ENCODE measurements at regions not wholly inside any gene's neighbourhood (a gene's known extent, or its start where the extent isn't known, plus 50 kb on each side); places are given as distances from the start of the nearest gene placed in this dataset.

- no peak for DNase-seq (ENCODE audit: low spot score)
Measured at GRCh38 chr5:2238732-2239131, 356.0 kb upstream of the IRX4 start.

DNA sequence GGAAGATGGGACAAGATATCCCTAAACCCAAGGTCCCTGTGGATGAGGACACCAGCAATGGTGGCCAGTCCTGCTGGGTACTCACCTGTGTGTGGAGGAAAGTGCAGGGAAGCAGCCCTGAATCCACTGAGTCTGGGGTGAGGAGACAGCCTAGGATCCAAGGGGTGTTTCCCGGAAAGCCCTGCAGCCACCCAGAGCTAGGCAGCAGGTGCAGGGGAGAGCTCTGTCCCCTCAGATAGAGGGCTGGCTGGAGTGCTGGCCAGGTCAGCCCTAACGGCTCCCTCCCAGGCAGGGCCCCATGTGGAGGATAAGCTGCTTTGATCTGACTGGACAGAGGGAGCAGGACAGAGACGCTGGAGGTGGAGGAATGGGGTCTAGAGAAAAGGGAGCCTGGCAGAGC, 344.7 kb upstream of the IRX4 start:
- no peak for DNase-seq (ENCODE audit: low spot score)

DNA sequence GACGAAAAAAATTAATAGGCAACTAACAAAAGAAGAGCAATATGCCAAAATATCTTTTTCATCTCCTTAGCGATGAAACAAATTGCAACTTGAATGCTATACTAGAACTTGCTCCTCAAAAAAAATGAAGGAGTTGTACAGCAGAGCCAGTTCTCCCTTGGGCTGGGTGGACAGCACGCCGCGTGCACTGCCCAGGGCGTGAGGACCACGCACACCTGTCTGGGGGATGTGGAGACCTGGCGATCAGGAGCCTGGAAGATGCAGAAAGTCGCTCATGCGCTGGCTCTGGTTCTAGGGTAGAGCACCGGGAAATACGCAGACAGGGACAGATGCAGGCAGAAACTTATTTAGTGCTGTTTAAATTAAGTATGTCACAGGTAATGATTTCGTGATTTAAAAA, 342.0 kb upstream of the IRX4 start:
- no peak for DNase-seq (ENCODE audit: low spot score)

- DNase-seq (ENCODE audit: low spot score), result no peak
Measured at GRCh38 chr5:2223303-2223702, 340.6 kb upstream of the IRX4 start.

DNA sequence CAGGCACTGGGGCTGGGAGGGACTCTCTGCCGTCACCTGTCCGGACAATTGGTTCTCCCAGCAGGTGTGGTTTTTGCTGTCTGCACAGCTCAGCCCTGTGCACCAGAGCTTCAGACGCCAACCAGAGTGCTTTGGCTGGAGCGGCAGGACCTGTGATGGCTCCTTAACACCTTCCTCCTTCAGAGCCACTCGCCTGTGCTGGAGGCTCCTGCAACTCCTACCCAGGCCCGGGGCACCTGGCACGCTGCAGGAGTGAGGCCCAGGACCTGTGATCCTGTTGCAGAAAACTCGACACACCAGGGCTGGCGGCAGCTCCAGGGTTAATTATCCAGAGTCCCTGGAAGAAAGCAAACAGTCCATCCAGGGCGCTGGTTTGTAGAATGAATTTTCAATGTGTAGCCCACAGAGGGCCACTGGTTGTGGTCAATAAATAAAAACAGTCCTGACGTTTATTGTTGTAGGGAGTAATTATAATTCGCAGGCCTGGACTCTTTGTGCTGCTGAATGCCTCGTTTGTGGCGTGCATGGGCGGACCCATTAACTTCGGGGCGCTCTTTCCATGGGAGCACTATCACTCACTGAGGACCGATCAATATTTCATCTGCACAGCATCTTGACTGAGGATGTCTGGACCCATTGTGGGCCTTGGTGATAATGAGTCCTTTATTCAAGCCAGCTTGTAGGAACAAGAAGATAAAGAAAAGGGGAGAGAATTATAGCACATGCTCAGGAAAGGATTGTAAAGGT, 339.7 kb upstream of the IRX4 start:
- DNase-seq (ENCODE audit: low spot score), result no peak

GRCh38 chr5:2221450-2221849, 338.7 kb upstream of the IRX4 start:
- DNase-seq (ENCODE audit: low spot score), result no peak

DNA sequence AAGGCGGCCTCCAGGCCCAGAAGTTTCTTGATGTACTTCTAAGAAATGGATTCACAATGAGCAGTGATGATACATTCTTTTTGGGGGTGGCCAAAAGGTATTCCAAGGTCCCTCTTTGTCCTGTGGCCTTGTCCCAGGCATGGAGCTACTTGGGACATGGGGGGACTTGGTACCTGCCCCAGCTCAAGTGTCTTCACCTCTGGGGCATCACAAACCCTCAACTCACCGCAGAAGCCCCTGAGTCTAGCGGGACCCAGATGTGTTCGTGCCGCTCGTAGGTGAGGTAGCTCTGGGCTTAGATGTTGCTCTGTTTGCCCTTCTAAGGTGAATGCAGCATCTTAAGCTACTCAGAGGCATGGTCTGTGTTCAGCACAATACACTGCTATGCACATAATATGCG, 338.0 kb upstream of the IRX4 start:
- DNase-seq (ENCODE audit: low spot score), result no peak

DNA sequence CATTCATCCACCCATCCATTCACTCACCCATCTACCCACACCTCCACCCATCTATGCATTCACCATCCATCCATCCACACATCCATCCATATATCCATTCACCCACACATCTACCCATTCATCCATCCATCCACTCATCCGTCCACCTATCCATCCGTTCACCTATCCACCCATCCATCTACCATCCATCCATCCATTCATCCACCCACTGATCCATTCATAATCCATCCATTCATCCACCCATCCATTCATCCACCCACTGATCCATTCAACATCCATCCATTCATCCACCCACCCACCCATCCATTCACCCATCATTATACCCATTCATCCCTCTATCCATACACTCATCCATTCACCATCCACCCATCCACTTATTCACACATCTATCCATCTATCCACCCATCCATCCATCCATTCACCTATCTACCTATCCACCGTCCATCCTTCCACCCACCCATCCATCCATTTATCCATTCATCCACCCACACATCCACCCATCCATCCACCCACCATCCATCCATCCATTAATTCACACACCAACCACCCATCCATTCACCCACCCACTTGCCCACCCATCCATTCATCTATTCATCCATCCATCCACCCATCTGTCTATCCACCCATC, 336.5 kb upstream of the IRX4 start:
- no peak for DNase-seq (ENCODE audit: low spot score)

GRCh38 chr5:2217219-2217618, 334.5 kb upstream of the IRX4 start:
- DNase-seq (ENCODE audit: low spot score), result no peak

- DNase-seq (ENCODE audit: low spot score), result no peak
Measured at GRCh38 chr5:2214910-2215590, 332.3 kb upstream of the IRX4 start.

DNA sequence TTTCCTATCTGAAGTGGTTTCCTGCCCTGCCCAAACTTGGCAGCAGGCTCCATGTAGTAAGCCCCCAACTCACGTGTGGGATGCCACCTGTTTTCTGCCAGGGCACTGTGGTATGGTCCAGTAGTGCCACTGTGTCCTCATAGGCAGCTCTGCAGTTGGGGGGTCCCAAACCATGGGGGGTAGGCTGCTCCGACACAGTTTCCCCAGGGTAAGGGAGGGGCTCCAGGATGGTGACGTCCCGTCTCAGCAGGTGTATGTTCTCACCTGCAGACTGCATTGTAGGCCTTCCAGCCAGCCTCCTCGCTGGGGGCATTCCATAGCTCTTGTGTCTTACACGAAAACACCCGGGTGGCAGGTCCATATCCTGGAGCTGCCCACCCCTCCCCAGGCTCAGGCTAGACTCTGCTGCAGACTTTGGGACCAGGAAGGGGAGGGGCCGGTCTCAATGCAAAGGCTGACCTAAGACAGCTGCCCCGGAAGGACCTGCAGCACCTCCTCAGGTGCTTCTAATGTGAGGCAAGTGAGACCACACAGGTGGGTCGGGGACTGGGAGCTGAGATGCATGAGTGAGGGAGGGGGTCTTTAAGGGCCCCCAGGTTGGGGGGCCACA, 330.5 kb upstream of the IRX4 start:
- no peak for DNase-seq (ENCODE audit: low spot score)

- DNase-seq (ENCODE audit: low spot score), result no peak
Measured at GRCh38 chr5:2212481-2212880, 329.8 kb upstream of the IRX4 start.

GRCh38 chr5:2208239-2208544, 325.5 kb upstream of the IRX4 start:
- DNase-seq (ENCODE audit: low spot score), result no peak

- no peak for DNase-seq (ENCODE audit: low spot score)
Measured at GRCh38 chr5:2207416-2208238, 324.9 kb upstream of the IRX4 start.

- no peak for DNase-seq (ENCODE audit: low spot score)
Measured at GRCh38 chr5:2207109-2207399, 324.3 kb upstream of the IRX4 start.

- no peak for DNase-seq (ENCODE audit: low spot score)
Measured at GRCh38 chr5:2206293-2207108, 323.8 kb upstream of the IRX4 start.

GRCh38 chr5:2205596-2206226, 323.0 kb upstream of the IRX4 start:
- no peak for DNase-seq (ENCODE audit: low spot score)

DNA sequence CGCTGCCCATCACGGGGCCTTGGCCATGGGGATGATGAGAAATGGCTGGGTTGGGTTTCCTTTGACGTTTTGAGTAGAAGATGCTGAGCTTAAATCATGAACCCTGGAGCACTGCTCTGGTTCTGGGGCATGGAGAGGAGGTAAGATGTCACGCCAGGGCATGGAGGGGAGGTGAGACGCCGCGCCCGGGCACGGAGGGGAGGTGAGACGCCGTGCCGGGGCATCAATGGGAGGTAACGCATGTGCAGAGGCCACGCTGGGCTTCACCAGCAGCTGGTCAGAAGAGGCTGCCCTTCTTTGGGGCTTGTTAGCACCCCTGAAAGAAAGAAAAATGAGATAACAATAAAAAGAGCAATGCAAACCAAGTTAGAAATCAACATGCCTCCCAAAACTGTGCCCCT, 322.5 kb upstream of the IRX4 start:
- DNase-seq (ENCODE audit: low spot score), result no peak

- DNase-seq (ENCODE audit: low spot score), result no peak
Measured at GRCh38 chr5:2204366-2205184, 321.9 kb upstream of the IRX4 start.

DNA sequence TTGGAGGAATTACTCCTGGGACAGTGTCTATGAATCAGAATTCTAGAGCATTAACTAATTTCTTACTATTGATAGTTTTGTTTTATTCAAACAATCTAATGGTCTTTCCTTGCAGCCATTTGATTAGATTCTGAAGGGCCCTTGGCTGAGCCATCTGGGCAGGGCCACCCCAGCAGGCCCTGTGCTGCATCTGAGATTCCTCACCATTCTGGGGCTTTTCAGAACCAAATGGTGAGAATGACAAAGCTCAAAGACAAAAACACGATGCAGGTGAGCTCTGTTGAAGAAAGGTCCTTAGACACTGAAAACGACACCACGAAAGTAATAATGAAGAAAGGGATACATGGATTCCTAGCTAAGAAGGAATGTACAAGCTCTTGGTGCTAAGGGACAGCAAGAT, 321.0 kb upstream of the IRX4 start:
- DNase-seq (ENCODE audit: low spot score), result no peak
